Hematopoietic multipotent progenitor cell (in vitro differentiated cells): ENCODE measurements at regions not wholly inside any gene's neighbourhood (a gene's known extent, or its start where the extent isn't known, plus 50 kb on each side); places are given as distances from the start of the nearest gene placed in this dataset.
A peak's percentile ranks its signal among the peaks of the same experiment; 100 is the strongest.

Experiments
- DNase-seq, 3 donors: peaks; one replicate each; pipeline ENCODE4 v3.0.0-alpha.2; 2011 to 2015; ENCODE audit warnings: low read depth in 2 of 3, low spot score in 2 of 3

- DNase-seq = no peak
These were observed 109.5 kb upstream of the ANKRD55 start for GRCh38 chr5:56342616-56343015.

GRCh38 chr5:56340196-56340980, 107.3 kb upstream of the ANKRD55 start:
- no peak for DNase-seq

GRCh38 chr5:56339732-56340131, 106.6 kb upstream of the ANKRD55 start:
- DNase-seq = no peak

- no peak for DNase-seq
These were observed 104.7 kb upstream of the ANKRD55 start for GRCh38 chr5:56337715-56338319.

GRCh38 chr5:56335212-56335611, 102.1 kb upstream of the ANKRD55 start:
- no peak for DNase-seq

GRCh38 chr5:56330806-56331205, 97.7 kb upstream of the ANKRD55 start:
- DNase-seq = peak in 1 of 3 donors; percentile 18

- no peak for DNase-seq
These were observed 97.0 kb upstream of the ANKRD55 start for GRCh38 chr5:56330167-56330566.

GRCh38 chr5:56329652-56330051, 96.5 kb upstream of the ANKRD55 start:
- DNase-seq = no peak

GRCh38 chr5:56328753-56329560, 95.8 kb upstream of the ANKRD55 start:
- peak in 2 of 3 donors; percentile 52 to 55 for DNase-seq

- DNase-seq = peak in 1 of 3 donors; percentile 36
These were observed 94.7 kb upstream of the ANKRD55 start for GRCh38 chr5:56327809-56328208.

- no peak for DNase-seq
These were observed 93.6 kb upstream of the ANKRD55 start for GRCh38 chr5:56326770-56327169.

- peak in 1 of 3 donors; percentile 39 for DNase-seq
These were observed 93.0 kb upstream of the ANKRD55 start for GRCh38 chr5:56326116-56326515.

- DNase-seq = no peak
These were observed 91.9 kb upstream of the ANKRD55 start for GRCh38 chr5:56325039-56325438.

- peak in 1 of 3 donors; percentile 22 for DNase-seq
These were observed 90.4 kb upstream of the ANKRD55 start for GRCh38 chr5:56323505-56323904.

GRCh38 chr5:56322592-56322991, 89.5 kb upstream of the ANKRD55 start:
- DNase-seq = no peak

- DNase-seq = no peak
These were observed 88.2 kb upstream of the ANKRD55 start for GRCh38 chr5:56321236-56321881.

- DNase-seq = no peak
These were observed 87.6 kb upstream of the ANKRD55 start for GRCh38 chr5:56320686-56321085.

GRCh38 chr5:56319526-56320181, 86.5 kb upstream of the ANKRD55 start:
- no peak for DNase-seq

GRCh38 chr5:56317923-56318561, 84.9 kb upstream of the ANKRD55 start:
- no peak for DNase-seq
